ENCODE measurements at regions not wholly inside any gene's neighbourhood (a gene's known extent, or its start where the extent isn't known, plus 50 kb on each side); places are given as distances from the start of the nearest gene placed in this dataset.
"Not testable (repeated sequence)": the region's sequence is repeated elsewhere in the genome, so short reads cannot be mapped to it uniquely, and the experiment has no call there.

DNA sequence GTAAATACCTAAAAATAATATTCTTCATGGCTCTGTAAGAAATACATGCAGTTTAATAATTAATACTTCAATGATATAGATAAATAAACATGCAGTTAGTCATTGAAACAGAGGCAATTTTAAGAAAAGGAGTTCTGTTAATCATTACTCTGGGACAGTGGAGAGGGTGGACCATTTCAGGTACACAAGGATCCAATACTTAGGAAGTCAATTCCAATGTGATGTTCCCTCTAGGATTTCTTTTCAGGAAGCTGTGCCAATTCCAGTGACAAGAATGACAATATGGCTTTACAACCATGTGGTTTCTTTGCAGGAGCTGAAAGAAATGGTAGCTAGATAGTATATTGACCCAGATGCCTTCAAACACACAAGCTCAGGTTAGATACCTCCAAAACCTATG, 175.8 kb upstream of the NETO1 start:
- DNase-seq (ENCODE audit: low read depth in 3 of 3, low spot score in 1 of 3) = no peak

DNA sequence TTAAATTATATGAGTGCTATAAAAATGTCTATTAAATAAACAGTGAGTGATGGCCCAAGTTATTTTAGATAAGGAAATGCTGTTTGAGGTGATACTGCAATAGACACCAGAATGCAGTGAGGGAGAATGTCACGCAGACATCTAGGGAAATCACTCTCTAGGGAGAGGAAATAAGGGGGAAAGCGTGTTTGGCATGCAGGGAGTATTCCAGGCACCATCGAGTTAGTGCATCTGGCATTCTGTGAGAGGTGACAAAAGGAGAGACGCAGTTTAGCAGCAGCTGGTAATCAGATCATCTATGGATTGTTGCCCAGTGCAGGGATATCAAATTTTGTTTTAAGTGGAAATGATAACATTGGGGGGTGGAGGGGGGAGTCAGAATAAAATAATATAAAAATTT, 175.4 kb upstream of the NETO1 start:
- DNase-seq (ENCODE audit: low read depth in 3 of 3, low spot score in 1 of 3) = no peak

- DNase-seq (ENCODE audit: low read depth in 3 of 3, low spot score in 1 of 3) = no peak
These were observed 172.5 kb upstream of the NETO1 start for GRCh38 chr18:73040247-73040646.

DNA sequence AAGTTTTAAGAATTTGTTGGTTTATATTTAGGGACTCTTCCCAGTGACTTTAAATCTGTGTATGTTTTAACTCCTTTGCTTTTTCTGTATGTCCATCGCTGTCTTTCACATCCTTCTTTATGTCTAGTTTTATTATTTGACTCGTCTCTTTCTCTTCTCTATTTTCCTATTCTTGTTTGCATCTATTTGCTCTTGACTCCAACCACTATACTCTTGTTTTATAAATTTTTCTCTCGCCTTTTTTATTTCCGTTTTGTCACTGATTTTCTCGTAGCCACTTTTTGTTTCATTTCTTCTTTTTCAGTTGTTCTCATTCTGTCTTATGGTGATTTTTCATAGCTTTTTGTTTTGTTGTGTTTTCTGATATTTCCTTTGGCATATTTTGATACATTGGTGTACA, 170.5 kb upstream of the NETO1 start:
- no peak for DNase-seq (ENCODE audit: low read depth in 3 of 3, low spot score in 1 of 3)

- no peak for DNase-seq (ENCODE audit: low read depth in 3 of 3, low spot score in 1 of 3)
These were observed 156.2 kb upstream of the NETO1 start for GRCh38 chr18:73023975-73024374.

DNA sequence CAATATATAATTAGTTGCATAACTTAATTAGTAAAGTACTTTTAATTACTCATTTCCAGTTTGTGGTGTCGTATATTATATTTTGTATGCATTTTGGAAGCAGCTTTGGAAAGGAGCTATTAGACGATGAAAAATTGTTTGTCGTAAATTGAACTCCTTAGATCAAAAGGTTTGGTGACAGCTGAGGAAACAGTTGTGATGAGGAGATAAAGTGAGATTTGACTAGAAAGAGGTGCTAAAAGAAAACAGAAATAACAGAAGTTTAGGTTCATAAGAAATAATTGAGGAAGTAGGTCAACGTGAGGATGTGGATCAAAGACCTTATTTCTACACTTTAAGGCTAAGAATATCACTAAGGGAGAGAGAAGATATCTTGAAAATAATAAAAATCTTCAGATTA, 141.9 kb upstream of the NETO1 start:
- DNase-seq (ENCODE audit: low read depth in 3 of 3, low spot score in 1 of 3) = no peak

DNA sequence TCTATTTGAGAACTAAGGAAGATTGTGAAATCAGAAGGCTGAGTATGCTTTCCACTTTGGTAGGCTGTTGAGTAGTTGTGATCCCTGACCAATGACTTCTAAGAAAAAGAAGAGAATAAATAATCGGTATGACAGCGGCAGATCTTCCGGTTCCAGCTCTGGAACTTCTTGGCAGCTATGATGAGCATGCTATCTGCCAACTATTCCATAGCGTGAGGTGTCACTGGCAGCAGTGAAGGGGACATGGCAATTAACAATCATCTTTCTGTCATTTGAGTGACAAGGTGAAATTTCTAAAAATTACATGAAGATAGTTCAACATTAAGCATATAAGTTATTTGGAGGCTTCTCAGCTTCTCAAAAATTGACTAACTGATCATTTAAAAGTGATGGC, 140.1 kb upstream of the NETO1 start:
- no peak for DNase-seq (ENCODE audit: low read depth in 3 of 3, low spot score in 1 of 3)

GRCh38 chr18:73007195-73007914, 139.6 kb upstream of the NETO1 start:
- no peak for DNase-seq (ENCODE audit: low read depth in 3 of 3, low spot score in 1 of 3)

DNA sequence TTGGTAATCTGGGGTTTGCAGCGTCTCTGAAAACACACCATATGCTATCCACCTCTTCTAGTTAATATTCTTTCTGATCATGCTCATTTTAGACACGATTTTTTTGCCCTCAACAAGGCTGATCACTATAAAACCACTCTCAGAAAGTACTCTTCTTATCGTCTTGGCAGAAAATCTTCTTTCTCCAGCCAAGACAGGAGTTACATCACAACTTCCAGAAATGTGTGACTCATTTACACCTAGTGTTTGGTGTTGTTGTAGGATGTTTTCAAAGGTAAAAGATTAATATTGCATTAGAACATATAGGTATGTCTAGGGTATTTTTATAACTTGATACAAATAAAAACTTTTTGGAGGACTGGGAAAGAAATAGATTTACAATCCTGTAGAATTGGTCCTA, 138.5 kb upstream of the NETO1 start:
- DNase-seq (ENCODE audit: low read depth in 3 of 3, low spot score in 1 of 3) = no peak

GRCh38 chr18:73004260-73004659, 136.5 kb upstream of the NETO1 start:
- no peak for DNase-seq (ENCODE audit: low read depth in 3 of 3, low spot score in 1 of 3)

DNA sequence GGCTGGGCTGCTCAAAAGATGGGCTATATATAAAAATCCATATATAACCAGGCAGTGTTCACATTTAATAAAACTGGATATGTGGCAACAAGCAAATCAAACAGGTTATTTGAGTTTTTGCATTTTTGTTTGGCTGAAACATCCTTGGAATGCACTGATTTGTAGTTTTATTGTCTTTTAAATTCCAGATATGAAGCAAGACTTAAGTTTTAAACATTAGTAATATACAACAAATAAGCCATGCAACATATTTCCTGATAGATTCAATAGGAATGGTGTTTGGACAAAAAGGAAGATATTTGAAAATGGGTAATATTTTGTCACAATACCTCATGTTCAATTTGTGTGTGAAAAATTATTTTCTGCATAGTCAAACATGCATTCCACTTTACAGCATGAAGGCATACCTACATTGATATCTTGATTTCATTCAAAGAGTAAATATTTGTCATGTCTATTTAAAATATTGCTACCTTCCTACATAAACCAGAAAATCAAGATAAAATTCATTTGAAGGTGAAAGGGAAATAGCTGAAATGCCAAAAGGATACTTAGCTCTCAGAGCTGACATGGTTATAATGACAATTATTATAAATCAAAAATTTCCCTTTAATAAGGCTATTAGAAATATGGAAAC, 132.3 kb upstream of the NETO1 start:
- DNase-seq (ENCODE audit: low read depth in 3 of 3, low spot score in 1 of 3) = no peak

- no peak for DNase-seq (ENCODE audit: low read depth in 3 of 3, low spot score in 1 of 3)
These were observed 127.8 kb upstream of the NETO1 start for GRCh38 chr18:72995558-72995957.

DNA sequence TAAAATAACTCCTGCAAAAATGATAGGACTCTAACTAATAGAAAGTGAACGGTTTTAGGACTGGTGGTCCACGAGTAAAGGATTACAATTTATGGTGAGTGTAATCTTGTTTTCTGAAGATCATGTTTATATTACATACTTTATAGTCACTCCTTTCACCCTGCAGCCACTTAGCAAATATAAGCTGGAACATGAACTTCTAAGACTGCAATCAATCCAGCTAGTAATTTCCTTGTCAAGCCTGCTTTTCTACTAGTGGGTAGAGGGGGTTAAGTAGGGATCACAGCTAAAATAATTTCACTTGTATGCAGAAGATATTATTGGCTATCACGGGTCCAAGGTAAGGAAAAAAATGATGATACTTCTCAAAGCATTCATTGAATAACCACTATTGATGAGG, 125.5 kb upstream of the NETO1 start:
- no peak for DNase-seq (ENCODE audit: low read depth in 3 of 3, low spot score in 1 of 3)

- DNase-seq (ENCODE audit: low read depth in 3 of 3, low spot score in 1 of 3) = no peak
These were observed 123.6 kb upstream of the NETO1 start for GRCh38 chr18:72991379-72991778.

DNA sequence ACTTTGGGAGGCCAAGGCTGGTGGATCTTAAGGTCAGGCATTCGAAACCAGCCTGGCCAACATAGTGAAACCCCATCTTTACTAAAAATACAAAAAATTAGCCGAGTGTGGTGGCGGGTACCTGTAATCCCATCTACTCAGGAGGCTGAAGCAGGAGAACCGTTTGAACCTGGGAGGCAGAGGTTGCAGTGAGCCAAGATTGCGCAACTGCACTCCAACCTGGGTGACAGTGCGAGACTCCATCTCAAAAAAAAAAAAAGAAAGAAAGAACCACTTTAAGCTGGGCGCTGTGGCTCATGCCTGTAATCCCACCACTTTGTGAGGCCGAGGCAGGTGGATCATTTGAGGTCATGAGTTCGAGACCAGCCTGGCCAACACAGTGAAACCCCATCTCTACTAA, 119.8 kb upstream of the NETO1 start:
- DNase-seq (ENCODE audit: low read depth in 3 of 3, low spot score in 1 of 3) = not testable (repeated sequence)

DNA sequence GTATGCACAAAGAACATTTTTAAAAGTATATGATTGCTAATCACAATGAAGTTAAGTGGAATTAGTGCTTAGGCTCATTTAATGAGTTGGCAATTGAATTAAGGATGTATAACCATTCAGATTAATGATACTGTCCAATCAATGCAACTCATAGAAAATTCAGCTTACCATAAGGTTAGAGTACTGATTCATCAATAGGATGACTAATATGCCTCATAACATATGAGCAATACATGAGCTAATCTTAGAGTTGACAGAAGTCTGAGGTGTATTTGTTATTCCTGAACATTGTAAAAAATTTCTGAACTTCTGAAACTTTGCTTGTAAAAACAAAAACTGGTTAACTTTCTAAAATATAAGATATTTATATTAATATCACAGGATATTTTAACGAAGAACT, 118.3 kb upstream of the NETO1 start:
- DNase-seq (ENCODE audit: low read depth in 3 of 3, low spot score in 1 of 3) = no peak

DNA sequence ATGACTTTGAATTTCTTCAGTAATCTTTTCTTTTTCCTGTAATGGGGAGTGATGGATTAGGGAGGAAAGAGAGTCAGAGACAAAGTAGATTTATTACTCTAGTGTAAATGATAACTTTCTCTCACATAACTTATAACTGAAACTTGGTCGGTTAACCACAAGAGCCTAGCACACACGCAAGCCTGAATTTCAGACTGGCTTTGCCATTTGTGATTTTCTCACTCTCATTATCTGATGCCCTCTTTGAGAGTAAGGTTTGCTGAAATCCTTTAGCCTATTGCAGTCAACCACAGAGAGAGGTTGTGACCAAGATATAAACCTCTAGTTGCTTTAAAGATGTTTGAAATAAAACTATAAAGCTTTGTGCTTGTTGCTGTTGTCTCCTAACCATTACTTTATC, 117.9 kb upstream of the NETO1 start:
- no peak for DNase-seq (ENCODE audit: low read depth in 3 of 3, low spot score in 1 of 3)

- no peak for DNase-seq (ENCODE audit: low read depth in 3 of 3, low spot score in 1 of 3)
These were observed 116.5 kb upstream of the NETO1 start for GRCh38 chr18:72984290-72984689.

- DNase-seq (ENCODE audit: low read depth in 3 of 3, low spot score in 1 of 3) = no peak
These were observed 106.1 kb upstream of the NETO1 start for GRCh38 chr18:72973841-72974240.

- DNase-seq (ENCODE audit: low read depth in 3 of 3, low spot score in 1 of 3) = no peak
These were observed 97.8 kb upstream of the NETO1 start for GRCh38 chr18:72965616-72966015.

DNA sequence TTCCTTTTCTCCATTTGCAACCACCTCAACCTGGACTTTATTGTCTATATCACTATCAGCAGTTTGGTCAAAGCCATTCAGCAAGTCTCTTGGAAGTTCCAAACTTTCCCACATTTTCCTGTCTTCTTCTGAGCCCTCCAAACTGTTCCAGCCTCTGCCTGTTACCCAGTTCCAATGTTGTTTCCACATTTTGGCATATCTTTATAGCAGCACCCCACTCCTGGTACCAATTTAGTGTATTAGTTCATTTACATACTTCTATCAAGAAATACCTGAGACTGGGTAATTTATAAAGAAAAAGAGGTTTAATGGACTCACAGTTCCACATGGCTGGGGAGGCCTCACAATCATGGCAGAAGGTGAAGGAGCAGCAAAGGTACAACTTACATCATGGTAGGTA, 90.4 kb upstream of the NETO1 start:
- not testable (repeated sequence) for DNase-seq (ENCODE audit: low read depth in 3 of 3, low spot score in 1 of 3)

DNA sequence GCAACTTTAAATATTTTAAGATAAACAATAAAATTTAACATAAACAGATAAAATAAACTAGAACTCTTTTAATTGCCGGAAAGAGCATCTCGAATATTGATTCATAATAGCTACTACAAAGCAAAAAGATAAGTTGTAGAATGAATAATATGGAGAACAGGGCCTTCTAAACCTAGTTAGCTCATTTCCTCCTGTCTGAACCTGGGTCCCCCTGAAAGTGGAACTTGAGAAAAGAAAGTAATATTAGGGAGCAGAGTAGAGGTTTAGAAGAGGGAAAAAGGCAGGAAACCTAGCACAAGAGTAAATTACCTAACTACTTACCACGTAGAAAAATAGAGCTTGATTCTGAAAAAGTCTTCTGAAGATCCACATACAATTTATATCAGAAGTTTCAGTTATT, 80.7 kb upstream of the NETO1 start:
- no peak for DNase-seq (ENCODE audit: low read depth in 3 of 3, low spot score in 1 of 3)

GRCh38 chr18:72942766-72943165, 75.0 kb upstream of the NETO1 start:
- no peak for DNase-seq (ENCODE audit: low read depth in 3 of 3, low spot score in 1 of 3)

Measured in stimulated activated CD4-positive, alpha-beta T cell treated with anti-CD3 and anti-CD28 coated beads, TNF-alpha, amount 100 ng/mL, for 1 hour (primary cell).